HG03039 (cell line): ENCODE measurements at regions not wholly inside any gene's neighbourhood (a gene's known extent, or its start where the extent isn't known, plus 50 kb on each side); places are given as distances from the start of the nearest gene placed in this dataset.
"Not testable (repeated sequence)": the region's sequence is repeated elsewhere in the genome, so short reads cannot be mapped to it uniquely, and the experiment has no call there.

ENCODE experiments used
- ATAC-seq: cut with Tn5 transposase; IDR thresholded peaks from one replicate; pipeline ENCODE4 v1.9.1; 2021; ENCODE audit warnings: mild to moderate bottlenecking, moderate library complexity; ENCODE audit not compliant: unreplicated experiment

DNA sequence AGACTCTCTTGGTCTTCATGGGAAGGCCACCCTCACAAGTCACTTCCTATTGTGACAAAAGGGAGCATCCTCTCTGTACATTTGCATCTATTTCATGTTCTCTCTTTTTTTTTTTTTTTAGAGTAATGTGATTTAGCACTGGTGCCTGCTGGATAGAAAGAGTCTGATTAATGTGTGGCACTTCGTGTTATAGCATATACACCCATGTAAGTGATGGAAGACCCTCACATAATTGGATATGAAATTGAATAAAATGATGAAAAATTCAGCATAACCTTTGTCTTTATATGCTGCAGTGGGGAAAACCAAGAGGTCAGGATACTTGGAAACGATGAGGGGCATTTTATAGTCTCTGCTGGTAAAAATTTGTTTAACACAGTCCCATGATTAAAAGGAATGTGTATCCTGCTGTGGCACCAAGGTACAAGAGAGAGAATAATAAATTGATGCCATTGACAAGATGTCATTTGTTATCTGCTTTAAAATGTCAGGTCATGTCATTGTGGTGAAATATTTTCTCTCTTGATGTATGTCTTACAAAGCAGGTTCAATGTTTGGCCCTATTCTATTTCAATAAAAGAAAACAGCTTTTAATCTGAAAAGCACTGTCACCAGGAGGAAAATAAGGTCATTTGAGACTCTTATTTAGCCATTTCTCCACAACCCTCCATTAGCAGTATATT lies 1115.4 kb downstream of the STPG2 start:
- ATAC-seq: no peak

DNA sequence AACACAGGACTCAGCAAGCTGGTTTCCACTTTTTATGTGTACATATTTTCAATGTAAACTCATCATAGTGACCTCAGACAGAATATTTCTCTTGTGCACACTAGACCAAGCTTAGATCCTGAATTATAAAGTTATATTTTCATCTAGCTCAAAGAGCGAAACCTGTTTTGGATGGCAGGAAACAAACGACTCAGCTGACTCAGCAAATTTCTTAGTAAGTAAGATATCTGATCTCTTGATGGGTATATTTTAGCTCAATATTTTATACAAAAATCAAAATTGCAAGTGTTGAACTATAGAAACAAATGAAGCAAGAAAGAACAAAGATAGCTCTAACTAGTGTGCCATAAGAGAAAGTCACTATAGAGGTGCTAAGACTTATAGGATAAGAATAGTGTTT lies 1114.5 kb downstream of the STPG2 start:
- ATAC-seq: no peak

DNA sequence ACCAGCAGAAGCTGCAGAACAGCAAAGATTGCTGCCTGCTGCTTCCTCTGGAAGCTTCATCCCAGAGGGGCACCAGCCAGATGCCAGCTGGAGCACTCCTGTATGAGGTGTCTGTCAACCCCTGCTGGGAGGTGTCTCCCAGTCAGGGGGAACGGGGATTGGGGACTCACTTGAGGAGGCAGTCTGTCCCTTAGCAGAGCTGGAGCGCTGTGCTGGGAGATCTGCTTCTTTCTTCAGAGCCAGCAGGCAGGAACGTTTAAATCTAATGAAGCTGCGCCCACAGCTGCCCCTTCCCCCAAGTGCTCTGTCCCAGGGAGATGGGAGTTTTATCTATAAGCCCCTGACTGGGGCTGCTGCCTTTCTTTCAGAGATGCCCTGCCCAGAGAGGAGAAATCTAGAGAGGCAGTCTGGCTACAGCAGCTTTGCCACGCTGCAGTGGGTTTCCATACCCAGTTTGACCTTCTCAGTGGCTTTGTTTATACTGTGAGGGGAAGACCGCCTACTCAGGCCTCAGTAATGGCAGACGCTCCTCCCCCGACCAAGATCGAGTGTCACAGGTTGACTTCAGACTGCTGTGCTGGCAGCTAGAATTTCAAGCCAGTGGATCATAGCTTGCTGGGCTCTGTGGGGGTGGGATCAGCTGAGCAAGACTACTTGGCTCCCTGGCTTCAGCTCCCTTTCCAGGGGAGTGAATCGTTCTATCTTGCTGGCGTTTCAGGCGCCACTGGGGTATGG lies 1105.7 kb downstream of the STPG2 start:
- not testable (repeated sequence) for ATAC-seq

DNA sequence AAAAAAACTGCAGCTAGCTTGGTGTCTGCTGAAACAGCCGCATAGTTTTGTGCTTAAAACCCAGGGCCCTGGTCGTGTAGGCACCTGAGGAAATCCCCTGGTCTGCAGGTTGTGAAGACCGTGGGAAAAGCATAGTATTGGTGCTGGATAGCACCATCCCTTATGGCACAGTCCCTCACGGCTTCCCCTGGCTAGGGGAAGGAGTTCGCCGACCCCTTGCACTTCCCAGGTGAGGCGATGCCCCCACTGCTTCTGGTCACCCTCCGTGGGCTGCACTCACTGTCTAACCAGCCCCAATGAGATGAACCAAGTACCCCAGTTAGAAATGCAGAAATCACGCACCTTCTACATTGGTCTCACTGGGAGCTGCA lies 1105.1 kb downstream of the STPG2 start:
- ATAC-seq: no peak

DNA sequence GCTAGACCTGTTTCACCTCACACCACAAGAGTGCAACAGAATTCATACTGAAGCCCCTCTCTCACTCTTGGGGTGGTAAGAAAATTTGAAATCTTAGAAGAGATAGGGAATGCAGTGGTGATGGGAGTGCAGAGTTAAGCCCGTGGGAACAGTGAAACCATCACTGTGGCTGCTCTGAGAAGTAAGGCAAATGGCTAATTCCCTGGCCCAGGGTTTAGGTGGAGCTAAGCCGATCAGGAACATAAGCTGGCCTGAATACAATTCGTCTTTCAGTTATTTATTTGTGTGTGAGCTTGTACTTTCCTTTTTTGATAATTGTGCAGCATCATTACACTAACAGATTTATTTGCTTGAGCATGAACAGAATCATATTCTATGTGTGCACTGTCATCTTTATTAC lies 1070.6 kb downstream of the STPG2 start:
- ATAC-seq: no peak

DNA sequence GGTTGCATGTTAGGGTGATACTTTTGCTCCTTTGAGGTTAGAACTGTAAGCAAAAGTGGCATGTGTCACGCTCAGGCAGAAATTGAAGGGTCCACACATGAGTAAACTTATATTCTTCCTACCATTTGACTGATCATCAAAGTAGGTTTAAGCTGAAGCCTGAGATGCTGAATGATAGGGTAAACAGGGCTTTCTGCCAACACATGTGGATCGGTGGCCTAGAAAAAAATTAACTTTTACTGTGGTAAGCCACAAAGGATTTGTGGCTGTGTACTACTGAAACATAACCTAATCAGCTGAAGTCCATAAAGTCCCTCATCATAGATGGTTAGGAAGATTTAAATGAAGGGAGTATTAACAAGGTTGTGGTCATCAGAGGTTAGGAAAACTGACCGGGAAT lies 1070.1 kb downstream of the STPG2 start:
- no peak for ATAC-seq

DNA sequence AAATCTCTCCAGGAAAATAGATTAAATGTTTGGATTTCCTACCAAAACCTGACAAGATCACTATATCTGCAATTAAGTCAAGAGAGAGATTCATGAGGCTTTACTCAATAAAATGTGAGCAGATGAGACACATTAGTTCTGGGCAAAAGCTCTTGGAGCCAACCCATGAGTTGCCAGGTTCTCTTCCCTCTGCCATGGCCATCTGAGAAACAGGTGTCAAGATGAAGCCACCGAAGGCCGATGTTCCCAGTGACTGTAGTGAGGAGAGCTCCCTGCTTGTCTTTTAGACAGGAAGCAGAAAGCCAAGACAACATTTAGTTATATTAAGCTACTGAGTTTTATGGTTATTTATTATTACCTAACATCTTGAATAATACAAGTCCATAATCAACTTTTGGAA lies 1068.7 kb downstream of the STPG2 start:
- ATAC-seq: no peak

DNA sequence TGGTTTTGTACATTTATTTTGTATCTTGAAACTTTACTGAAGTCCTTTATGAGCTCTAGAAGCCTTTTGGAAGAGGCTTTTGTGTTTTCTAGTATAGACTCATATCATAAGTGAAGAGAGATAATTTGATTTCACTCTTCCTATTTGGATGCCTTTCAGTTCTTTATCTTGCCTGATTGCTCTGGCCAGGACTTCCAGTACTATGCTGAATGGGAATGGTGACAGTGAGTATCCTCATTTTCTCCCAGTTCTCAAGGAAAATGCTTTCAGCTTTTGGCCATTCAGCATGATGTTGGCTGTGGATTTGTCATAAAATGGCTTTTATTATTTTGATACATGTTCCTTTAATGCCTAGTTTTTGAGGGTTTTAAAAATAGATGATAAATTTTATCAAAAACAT lies 1061.3 kb downstream of the STPG2 start:
- ATAC-seq: no peak

DNA sequence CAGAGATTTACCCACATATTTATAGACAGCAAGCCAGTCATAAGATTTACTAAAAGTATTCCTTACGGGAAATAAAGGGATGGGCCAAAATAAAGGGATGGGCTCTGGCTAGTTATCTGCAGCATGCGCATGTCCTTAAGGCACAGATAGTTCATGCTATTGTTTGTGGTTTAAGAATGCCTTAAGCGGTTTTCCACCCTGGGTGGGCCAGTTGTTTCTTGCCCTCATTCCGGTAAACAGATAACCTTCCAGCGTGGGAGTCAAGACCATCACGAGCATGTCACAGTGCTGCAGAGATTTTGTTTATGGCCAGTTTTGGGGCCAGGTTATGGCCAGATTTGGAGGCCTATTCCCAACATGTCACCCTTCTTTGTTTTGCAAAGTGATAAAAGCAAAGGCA lies 1046.2 kb downstream of the STPG2 start:
- not testable (repeated sequence) for ATAC-seq

DNA sequence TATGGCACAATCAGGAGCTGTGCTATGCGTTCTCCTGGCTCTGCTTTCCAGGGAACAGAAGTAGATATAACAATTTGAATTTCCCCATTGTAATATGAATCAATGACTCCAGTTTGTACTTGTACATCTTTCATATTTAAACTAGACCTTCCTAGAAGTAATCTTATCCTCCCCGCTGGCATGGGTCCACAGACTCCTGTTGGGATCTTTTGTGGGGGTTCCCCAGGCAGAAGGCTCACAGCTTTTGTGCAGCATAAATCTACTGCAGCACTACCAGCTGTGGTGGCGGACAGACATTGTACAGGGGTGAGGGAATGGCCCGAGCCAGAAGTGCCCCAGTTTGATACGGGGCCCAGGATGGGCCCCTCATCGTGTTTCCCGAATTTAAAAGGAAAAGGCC lies 1042.1 kb downstream of the STPG2 start:
- ATAC-seq: not testable (repeated sequence)

DNA sequence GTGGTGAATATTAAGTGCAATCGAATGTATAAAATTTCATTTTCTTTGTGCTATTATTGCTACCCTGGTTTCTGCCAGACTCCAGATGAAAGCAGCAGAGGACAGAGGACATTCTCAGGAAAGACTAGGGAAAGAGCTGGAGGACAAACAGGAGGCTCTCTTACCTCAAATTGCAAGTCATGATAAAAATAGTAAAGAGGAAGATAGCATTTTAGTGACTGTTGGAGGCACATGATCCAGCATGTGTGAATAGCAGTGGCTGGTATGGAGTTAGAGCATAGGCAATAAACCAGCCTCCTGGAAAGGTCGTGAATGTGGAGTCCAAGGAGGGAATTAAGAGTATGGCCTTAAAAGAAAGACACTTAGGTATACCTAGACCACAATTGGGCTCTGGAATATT lies 1040.0 kb downstream of the STPG2 start:
- ATAC-seq: no peak

DNA sequence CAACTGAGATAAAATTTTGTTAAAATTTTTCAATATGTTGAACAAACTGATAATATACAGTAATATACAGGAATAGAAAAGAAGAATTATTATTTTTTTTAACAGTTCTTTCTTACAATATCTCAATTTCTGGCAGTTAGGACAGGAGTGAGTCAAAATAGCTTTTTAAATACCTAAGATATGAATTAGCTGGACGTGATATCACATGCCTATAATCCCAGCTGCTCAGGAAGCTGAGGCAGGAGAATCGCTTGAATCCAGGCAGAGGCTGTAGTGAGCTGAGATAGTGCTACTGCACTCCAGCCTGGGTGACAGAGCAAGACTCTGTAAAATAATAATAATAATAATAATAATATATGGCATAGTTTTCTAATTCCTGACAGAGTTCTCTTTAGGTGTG lies 1039.3 kb downstream of the STPG2 start:
- no peak for ATAC-seq

DNA sequence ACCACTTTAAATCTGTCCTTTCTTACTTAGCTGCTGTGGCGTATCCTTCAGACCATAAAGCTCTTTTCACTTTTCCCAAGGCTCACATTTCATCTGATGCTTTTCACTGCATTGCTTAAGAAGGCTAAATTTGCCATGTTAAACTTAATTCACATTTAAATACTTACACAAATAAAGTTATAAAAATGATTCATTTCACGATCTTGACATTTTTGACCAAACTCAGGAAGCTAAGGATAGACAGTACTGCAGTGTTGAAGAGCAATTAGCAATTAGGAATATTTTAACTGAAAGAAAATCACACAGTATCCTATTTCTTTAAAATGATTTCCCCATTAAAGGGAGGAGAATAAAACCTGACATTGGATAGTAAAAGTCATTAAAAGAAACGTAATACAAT lies 1038.6 kb downstream of the STPG2 start:
- no peak for ATAC-seq

DNA sequence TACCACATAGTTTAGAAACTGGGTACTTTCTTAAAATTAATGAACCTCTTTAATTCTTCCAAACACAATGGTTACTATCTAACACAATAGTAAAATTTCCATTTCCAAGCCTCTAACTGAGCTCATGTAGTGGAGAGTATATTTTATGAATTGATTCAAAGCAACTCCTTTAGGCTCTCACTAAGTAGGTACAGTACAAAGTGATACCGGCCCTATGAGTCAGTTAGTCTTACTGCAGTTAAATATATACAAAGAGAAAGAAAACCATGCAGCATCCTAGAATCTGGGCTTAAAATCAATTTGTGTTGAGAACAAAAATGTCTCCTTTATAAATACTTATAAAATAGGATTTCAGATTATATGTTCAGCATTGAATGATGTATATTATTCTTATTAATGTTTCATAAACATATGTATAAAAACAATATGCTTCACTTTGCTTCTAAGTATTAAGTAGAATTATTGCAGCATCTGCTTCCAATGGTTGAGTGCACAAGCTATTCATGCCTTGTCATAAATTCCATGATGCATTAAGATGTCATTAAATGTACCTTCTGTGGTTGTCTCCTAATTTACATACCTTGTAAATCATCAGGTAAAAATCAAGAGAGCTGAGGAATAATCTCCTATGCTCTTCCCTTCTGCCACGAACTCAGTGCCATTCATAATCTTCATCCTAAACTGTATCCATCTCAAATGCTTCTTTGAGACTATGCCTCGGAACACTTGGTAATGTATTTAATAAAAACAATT lies 1037.8 kb downstream of the STPG2 start:
- no peak for ATAC-seq

DNA sequence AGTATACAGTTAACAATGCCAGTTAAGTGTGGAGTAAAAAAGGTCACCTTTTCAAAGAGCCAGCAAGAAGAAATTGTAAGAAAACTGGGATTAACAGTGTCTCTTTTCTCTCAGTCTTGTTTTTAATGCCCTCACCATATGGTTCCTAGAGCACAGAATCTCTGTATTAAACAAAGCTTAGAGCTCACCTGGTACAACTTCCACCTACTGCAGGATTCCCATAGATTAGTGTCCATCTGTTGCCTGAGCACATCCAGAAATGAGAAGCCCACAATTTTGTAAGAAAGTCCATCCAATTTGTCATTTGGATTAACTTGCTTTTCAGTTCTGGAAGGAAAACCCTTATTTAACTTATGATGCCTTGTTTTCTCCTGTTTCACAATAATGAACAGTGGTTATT lies 1037.1 kb downstream of the STPG2 start:
- no peak for ATAC-seq

DNA sequence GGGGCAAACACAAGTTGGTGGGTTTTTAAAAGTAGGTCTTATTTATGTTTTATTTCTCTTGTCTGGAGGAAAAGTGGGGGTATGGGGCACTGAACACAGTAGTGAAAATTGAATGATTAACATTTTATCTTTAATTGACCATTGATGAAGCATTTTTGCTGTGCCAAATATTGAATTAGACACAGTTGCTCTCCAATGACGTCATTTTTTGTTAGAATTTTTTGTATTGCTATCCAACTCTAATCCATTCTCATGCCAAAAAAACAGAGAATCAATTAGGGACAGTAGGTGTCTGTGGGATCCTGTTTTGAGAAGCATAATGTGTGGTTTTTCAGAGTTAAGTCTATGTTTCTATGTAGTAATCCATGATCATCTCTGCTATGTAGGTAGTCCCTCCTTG lies 1032.8 kb downstream of the STPG2 start:
- ATAC-seq: no peak

DNA sequence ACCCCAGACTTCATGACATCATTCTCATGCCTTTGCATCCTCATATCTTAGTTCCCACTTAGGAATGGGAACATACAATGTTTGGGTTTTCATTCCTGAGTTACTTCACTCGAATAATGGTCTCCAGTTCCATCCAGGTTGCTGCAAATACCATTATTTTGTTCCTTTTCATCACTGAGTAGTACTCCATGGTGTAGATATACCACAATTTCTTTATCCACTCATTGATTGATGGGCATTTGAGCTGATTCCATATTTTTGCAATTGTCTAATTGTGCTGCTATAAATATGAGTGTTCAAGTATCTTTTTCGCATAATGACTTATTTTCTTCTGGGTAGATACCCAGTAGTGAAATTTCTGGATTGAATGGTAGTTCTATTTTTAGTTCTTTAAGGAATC lies 1026.8 kb downstream of the STPG2 start:
- no peak for ATAC-seq

DNA sequence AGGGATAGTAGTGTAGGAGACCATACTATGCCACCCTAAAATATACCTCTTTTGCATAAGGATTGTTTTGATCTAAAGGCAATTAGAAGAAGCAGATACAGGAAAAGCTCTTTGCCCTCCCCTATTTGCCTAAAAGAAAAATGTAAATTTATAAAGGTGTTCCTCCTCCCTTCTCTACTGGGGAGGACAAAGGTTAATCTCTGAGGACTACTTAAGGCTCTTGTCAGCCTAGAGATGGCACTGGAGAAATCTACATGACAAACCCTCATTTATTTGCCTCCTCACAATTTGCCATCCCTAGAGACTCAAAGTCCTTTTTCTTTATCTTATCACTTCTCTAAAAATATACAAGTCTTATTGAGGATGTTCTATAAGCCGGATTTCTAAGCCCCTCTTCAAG lies 1021.8 kb downstream of the STPG2 start:
- ATAC-seq: no peak

DNA sequence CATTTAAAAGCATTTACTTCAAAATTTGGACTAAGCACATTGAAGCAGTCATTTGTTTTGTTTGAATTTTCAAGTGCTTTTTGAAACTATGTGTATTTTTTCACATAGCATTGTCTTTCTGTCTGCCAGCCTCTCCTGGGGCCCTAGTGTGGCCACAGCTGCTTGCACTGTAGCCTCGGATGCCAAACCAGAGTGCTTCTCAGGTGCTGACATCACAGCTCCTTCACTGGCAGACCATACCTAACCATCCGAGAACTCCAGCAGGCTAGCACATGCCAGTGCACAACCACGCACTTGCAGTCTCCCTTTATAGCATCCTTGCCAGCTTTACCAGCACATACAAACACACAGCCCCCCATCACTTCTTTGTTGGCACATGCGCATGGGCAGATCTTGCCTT lies 1019.7 kb downstream of the STPG2 start:
- no peak for ATAC-seq

DNA sequence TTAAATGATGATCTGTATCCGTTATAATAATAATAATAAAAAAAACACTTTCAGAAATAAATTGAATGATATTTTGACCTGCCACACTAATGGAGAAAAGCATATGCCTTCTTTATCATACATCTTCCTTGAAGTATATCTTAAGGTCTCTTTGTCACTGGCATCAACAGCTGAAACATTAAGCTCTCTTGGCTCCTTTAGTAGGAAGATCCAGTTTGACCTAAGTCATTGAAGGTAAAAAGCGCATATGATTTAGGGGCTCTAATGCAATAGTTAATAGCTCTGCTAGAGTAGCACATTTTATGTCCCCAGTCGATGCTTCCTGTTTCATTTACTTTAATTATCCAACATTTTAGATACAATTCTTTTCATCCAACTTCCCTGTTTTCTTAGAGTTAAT lies 1010.8 kb downstream of the STPG2 start:
- no peak for ATAC-seq

DNA sequence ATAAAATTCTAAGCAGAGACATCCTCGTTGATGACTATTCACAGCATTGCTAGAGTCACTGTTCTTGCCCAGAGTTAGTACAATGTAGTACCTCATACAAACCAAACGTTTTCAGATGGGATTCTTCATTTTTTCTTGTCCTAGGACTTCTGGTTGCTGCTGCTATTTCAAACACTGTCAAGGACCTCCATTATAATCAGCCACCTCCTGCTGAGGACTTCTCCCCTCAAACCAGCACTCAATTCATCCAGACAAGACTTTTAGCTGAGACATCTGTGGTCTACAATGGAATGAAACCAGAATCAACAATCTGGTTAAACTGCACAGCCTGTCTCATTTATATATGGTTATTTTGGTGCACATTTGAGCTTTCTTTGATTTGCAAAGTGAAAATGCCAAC lies 1008.8 kb downstream of the STPG2 start:
- ATAC-seq: no peak

DNA sequence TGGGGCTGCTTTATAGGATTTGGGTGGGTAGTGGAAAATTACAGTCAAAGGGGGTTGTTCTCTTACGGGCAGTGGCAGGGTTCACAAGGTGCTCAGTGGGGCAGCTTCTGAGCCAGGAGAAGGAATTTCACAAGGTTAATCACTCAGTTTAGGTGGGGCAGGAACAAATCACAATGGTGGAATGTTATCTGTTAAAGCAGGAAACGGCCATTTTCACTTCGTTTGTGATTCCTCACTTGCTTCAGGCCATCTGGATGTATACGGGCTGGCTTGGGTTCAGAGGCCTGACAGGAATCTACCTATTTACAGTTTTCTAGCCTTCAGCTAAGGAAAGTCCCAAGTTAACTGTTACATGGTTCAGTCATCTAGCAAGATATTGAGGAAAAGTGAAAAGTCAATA lies 1003.5 kb downstream of the STPG2 start:
- ATAC-seq: no peak
